GM12878 (cell line): ENCODE measurements at regions not wholly inside any gene's neighbourhood (a gene's known extent, or its start where the extent isn't known, plus 50 kb on each side); places are given as distances from the start of the nearest gene placed in this dataset.

Experiments
- ATAC-seq: fragments of 200-7000 bp; cut with Tn5 transposase; 3 replicates; pipeline ENCODE4 v1.9.1; 2020; ENCODE audit warnings: mild to moderate bottlenecking, moderate library complexity
- BruUV-seq: library from RNA; stranded (reverse); fragments of 400-500 nt; replicated peaks from 2 replicates; lab custom pipeline; 2021; lab: Mats Ljungman, UMichigan
- CTCF ChIA-PET: fragments of 300-600 bp; sonication (Branson Sonifier 250); formaldehyde crosslinking; extraction: SDS; loops from one replicate; lab custom pipeline; 2021; ENCODE audit warnings: inconsistent platforms; lab: Yijun Ruan, JAX
- POLR2A ChIA-PET: fragments of 350-600 bp; formaldehyde crosslinking; extraction: SDS; loops from one replicate; lab custom pipeline; 2021; ENCODE audit warnings: inconsistent platforms; lab: Charles Lee
- RAD21 ChIA-PET: fragments of 300-600 bp; sonication (Branson Sonifier 250); formaldehyde crosslinking; loops from one replicate; lab custom pipeline; 2023; ENCODE audit warnings: antibody characterized with exemption; ENCODE audit not compliant: unreplicated experiment; lab: Charles Lee
- SMC1A ChIA-PET: fragments of 300-600 bp; sonication (Branson Sonifier 250); formaldehyde crosslinking; loops from one replicate; lab custom pipeline; 2023; ENCODE audit not compliant: unreplicated experiment, uncharacterized antibody; lab: Charles Lee
- DNase-seq: peaks from one replicate; pipeline ENCODE4 v3.0.0-alpha.2; 2011; ENCODE audit warnings: low read depth, low spot score
- FAIRE-seq: peaks from 3 replicates; lab custom pipeline; 2011; peaks lifted over from hg19 to GRCh38; lab: Jason Lieb, UNC
- H2AFZ ChIP-seq: 2 replicates; pipeline ENCODE4 v1.6.0; 2011; ENCODE audit warnings: low read depth, low read length, control low read depth; ENCODE audit not compliant: control insufficient read depth
- H3K27ac ChIP-seq: 2 replicates; pipeline ENCODE4 v1.5.1; 2011; ENCODE audit warnings: control low read depth; ENCODE audit not compliant: control insufficient read depth, insufficient read depth
- H3K27me3 ChIP-seq, 2 experiments: replicated peaks in 1 of 2; 2 replicates each; pipeline versions ENCODE4 v1.6.0 to v1.6.1; 2011; ENCODE audit warnings: low read length in 1 of 2; ENCODE audit not compliant: control insufficient read depth in 2 of 2, insufficient read depth in 2 of 2
- H3K36me3 ChIP-seq, 2 experiments: 2 replicates each; pipeline ENCODE4 v1.5.1; 2011; ENCODE audit warnings: low read length in 1 of 2; ENCODE audit not compliant: control insufficient read depth in 2 of 2, insufficient read depth in 2 of 2
- H3K4me1 ChIP-seq: 2 replicates; pipeline ENCODE4 v1.6.1; 2011; ENCODE audit warnings: mild to moderate bottlenecking, low read length, moderate library complexity, mixed read lengths; ENCODE audit not compliant: control insufficient read depth, insufficient read depth
- H3K4me2 ChIP-seq: 2 replicates; pipeline ENCODE4 v1.6.0; 2011; ENCODE audit warnings: control low read depth; ENCODE audit not compliant: control insufficient read depth, insufficient read depth
- H3K4me3 ChIP-seq: fragments of 200-600 bp; sonication (generic); 2 replicates; pipeline ENCODE4 v1.5.1; 2016
- H3K79me2 ChIP-seq: 2 replicates; pipeline ENCODE4 v1.6.0; 2011; ENCODE audit warnings: low read length; ENCODE audit not compliant: control insufficient read depth, insufficient read depth
- H3K9ac ChIP-seq: 2 replicates; pipeline ENCODE4 v1.8.0; 2011; ENCODE audit warnings: low read length, control low read depth, mixed read lengths; ENCODE audit not compliant: control insufficient read depth, insufficient read depth
- H3K9me3 ChIP-seq: replicated peaks from 3 replicates; pipeline ENCODE4 v1.5.1; 2011; ENCODE audit warnings: mild to moderate bottlenecking, low read length; ENCODE audit not compliant: control insufficient read depth, insufficient read depth
- H4K20me1 ChIP-seq: 2 replicates; pipeline ENCODE4 v1.6.0; 2011; ENCODE audit not compliant: control insufficient read depth, insufficient read depth
- BCL11A ChIP-seq: IDR thresholded peaks from 2 replicates; pipeline ENCODE4 v1.6.1; 2011; ENCODE audit warnings: low read depth, low read length
- EZH2 ChIP-seq: IDR thresholded peaks from 2 replicates; pipeline ENCODE4 v1.6.1; 2012; ENCODE audit warnings: low read depth, mild to moderate bottlenecking, control low read depth, inconsistent platforms, low read length, borderline replicate concordance; ENCODE audit not compliant: control insufficient read depth
- JUNB ChIP-seq: IDR thresholded peaks from 2 replicates; pipeline ENCODE4 v1.6.1; 2016; ENCODE audit warnings: antibody characterized with exemption, mild to moderate bottlenecking
- KDM1A ChIP-seq: fragments of 200-600 bp; sonication (generic); IDR thresholded peaks from 2 replicates; pipeline ENCODE4 v1.6.1; 2016; ENCODE audit warnings: borderline replicate concordance
- MAX ChIP-seq: IDR thresholded peaks from 2 replicates; pipeline ENCODE4 v1.6.1; 2012; ENCODE audit warnings: low read depth, low read length, improper control_type of control experiment
- MEF2A ChIP-seq: IDR thresholded peaks from 2 replicates; pipeline ENCODE4 v1.6.1; 2011; ENCODE audit warnings: low read depth, mild to moderate bottlenecking, low read length, moderate library complexity; ENCODE audit not compliant: insufficient read depth
- MTA2 ChIP-seq: fragments of 450-650 bp; IDR thresholded peaks from 2 replicates; pipeline ENCODE4 v1.6.1; 2016; ENCODE audit warnings: low read depth, mild to moderate bottlenecking, moderate library complexity
- PAX5 ChIP-seq: IDR thresholded peaks from 2 replicates; pipeline ENCODE4 v1.6.1; 2011; ENCODE audit warnings: low read depth, low read length, borderline replicate concordance
- SREBF2 ChIP-seq: IDR thresholded peaks from 2 replicates; pipeline ENCODE4 v1.6.1; 2012; ENCODE audit warnings: mild to moderate bottlenecking, low read length
- YBX1 ChIP-seq: fragments of 450-650 bp; IDR thresholded peaks from 2 replicates; pipeline ENCODE4 v1.6.1; 2016; ENCODE audit warnings: antibody characterized with exemption
- ZBED1 ChIP-seq: IDR thresholded peaks from 2 replicates; pipeline ENCODE4 v1.6.1; 2016; ENCODE audit warnings: borderline replicate concordance
- ZNF207 ChIP-seq: fragments of 450-650 bp; IDR thresholded peaks from 2 replicates; pipeline ENCODE4 v1.6.1; 2014; ENCODE audit warnings: antibody characterized with exemption, mild to moderate bottlenecking, borderline replicate concordance
- in situ Hi-C: fragments of 300-500 bp; cut with MboI; formaldehyde crosslinking; loops from 9 replicates; pipeline ENCODE4 v1.14.3; 2018; ENCODE audit warnings: mixed read lengths
- intact Hi-C: fragments of 100-400 bp; cut with micrococcal nuclease; formaldehyde crosslinking; loops from one replicate; pipeline ENCODE4 v1.14.2; 2022; ENCODE audit not compliant: unreplicated experiment
- TF ChIP-seq, protein P1 (sequence below): fragments of 450-650 bp; IDR thresholded peaks from 2 replicates; pipeline ENCODE4 v1.6.1; 2014; ENCODE audit warnings: mild to moderate bottlenecking

GRCh38 chr13:93169980-93170379 is 56.6 kb upstream of the GPC6 start:
- intact Hi-C loops, result loop anchor here (10.0 kb wide), 1 partner anchor 1195 kb away; no protein-coding TSS in a partner anchor
- Histone ChIP-seq H2AFZ (no peak overlapping the region), H3K9ac (no peak overlapping the region), H3K79me2 (no peaks in the 10 kb centered on the region), H3K36me3 (no peaks in the 10 kb centered on the region)
- ChIA-PET SMC1A (no interaction called here), POLR2A (no interaction called here), CTCF (interaction anchor here (1.2 kb wide), 1 partner anchor 1192 kb away, joined by 3 read pairs; no protein-coding TSS in a partner anchor), RAD21 (no interaction called here)
- DNase-seq (no peak), FAIRE-seq (no peak)
- TF ChIP-seq ZNF207 (no peak), JUNB (no peak), EZH2 (no peak), YBX1 (no peak), MAX (no peak), MEF2A (no peak), BCL11A (no peak), PAX5 (no peak), SREBF2 (no peak), ZBED1 (no peak), KDM1A (no peak), MTA2 (no peak)
- TF ChIP-seq, protein P1, sequence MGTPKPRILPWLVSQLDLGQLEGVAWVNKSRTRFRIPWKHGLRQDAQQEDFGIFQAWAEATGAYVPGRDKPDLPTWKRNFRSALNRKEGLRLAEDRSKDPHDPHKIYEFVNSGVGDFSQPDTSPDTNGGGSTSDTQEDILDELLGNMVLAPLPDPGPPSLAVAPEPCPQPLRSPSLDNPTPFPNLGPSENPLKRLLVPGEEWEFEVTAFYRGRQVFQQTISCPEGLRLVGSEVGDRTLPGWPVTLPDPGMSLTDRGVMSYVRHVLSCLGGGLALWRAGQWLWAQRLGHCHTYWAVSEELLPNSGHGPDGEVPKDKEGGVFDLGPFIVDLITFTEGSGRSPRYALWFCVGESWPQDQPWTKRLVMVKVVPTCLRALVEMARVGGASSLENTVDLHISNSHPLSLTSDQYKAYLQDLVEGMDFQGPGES, result no peak
- TF ChIP-seq, all 136 proteins: peak for 0
- no peak overlapping the region for H3K27ac ChIP-seq
- no peak overlapping the region for H3K4me2 ChIP-seq
- no peaks in the 10 kb centered on the region for H3K9me3 ChIP-seq
- ATAC-seq, result no peak
- H3K4me3 ChIP-seq, result no peak overlapping the region
- H3K27me3 ChIP-seq, result no peaks in the 10 kb centered on the region
- BruUV-seq, result no TSS peak
- H4K20me1 ChIP-seq, result no peaks in the 10 kb centered on the region
- in situ Hi-C loops, result no loop called here
- no peaks in the 10 kb centered on the region for H3K4me1 ChIP-seq
